Heart left ventricle (tissue), 13 donors: ENCODE measurements at regions not wholly inside any gene's neighbourhood (a gene's known extent, or its start where the extent isn't known, plus 50 kb on each side); places are given as distances from the start of the nearest gene placed in this dataset.

Experiments used
- POLR2A ChIP-seq, 2 donors: fragments of 450-650 bp; IDR thresholded peaks; one replicate each; pipeline ENCODE4 v1.6.1; 2017; ENCODE audit warnings: antibody characterized with exemption in 2 of 2, mild to moderate bottlenecking in 2 of 2, moderate library complexity in 2 of 2
- TF ChIP-seq, protein P1 (sequence below), 12 donors: fragments of 200-600 bp; sonication (generic) in 4 of 12; IDR thresholded peaks; one replicate each; pipeline versions ENCODE4 v1.5.0 to v1.8.0; 2018 to 2022; ENCODE audit warnings: antibody characterized with exemption in 12 of 12, mild to moderate bottlenecking in 5 of 12
- donor health status: ischemic (EF 13 %, LVEDD 7.1; RV severe dilation, severe dysfunction).
- donor health status: DM: no; HTN: yes; CAD: no.
- donor health status: DM: no; HTN: no; CAD: no.
- donor health status: ischemic (EF 25% LVEDD 6.9; RV normal size, moderate dysfunction).
- donor health status: ischemic (EF 25% LVEDD 5.7; RV mildly dilated, moderate dysfunction).
- donor health status: ischemic (EF 35%, LVEDD 5.7; RV mildly dilated, moderate dysfunction).
- donor health status: nonischemic (EF 11% LVEDD 7.7; RV severe dilation, severe dysfunction).
- donor health status: DM: yes; HTN: yes; CAD: no.
- donor health status: PGD.
- donor health status: ischemic (EF 29% LVEDD 5.4; RV normal size, mild dysfunction).
- donor health status: nonischemic (EF 23%, LVEDD 6.1; RV moderate dilation, normal function).

- TF ChIP-seq, protein P1, sequence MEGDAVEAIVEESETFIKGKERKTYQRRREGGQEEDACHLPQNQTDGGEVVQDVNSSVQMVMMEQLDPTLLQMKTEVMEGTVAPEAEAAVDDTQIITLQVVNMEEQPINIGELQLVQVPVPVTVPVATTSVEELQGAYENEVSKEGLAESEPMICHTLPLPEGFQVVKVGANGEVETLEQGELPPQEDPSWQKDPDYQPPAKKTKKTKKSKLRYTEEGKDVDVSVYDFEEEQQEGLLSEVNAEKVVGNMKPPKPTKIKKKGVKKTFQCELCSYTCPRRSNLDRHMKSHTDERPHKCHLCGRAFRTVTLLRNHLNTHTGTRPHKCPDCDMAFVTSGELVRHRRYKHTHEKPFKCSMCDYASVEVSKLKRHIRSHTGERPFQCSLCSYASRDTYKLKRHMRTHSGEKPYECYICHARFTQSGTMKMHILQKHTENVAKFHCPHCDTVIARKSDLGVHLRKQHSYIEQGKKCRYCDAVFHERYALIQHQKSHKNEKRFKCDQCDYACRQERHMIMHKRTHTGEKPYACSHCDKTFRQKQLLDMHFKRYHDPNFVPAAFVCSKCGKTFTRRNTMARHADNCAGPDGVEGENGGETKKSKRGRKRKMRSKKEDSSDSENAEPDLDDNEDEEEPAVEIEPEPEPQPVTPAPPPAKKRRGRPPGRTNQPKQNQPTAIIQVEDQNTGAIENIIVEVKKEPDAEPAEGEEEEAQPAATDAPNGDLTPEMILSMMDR (IDR thresholded peaks at IDR 0.05) = peak in 1 of 12 donors; percentile 18
- TF ChIP-seq POLR2A (IDR thresholded peaks at IDR 0.05) = peak in 1 of 2 donors; percentile 10
These were observed 173.4 kb downstream of the TOMM20 start for GRCh38 chr1:234955107-234955731.
